Stomach (tissue), 8 donors: ENCODE measurements at regions not wholly inside any gene's neighbourhood (a gene's known extent, or its start where the extent isn't known, plus 50 kb on each side); places are given as distances from the start of the nearest gene placed in this dataset.
"Not testable (repeated sequence)": the region's sequence is repeated elsewhere in the genome, so short reads cannot be mapped to it uniquely, and the experiment has no call there.

Experiments used
- DNase-seq, 2 donors: peaks; one replicate each; pipeline versions ENCODE4 v3.0.0 to v3.0.0-alpha.2; 2013 to 2019
- H3K27ac ChIP-seq, 5 donors: fragments of 200-600 bp in 4 of 5; sonication (generic) in 4 of 5; one replicate each; pipeline ENCODE4 v1.5.1; 2013 to 2019; ENCODE audit warnings: mild to moderate bottlenecking in 1 of 5, moderate library complexity in 1 of 5
- H3K27me3 ChIP-seq, 3 donors: fragments of 200-600 bp; sonication (generic); one replicate each; pipeline ENCODE4 v1.5.1; 2017 to 2019; ENCODE audit warnings: mixed run types in 1 of 3
- H3K36me3 ChIP-seq, 4 donors: fragments of 200-600 bp; sonication (generic); 1 replicate in 3 of 4; 2 replicates in 1 of 4; pipeline ENCODE4 v1.5.1; 2016 to 2019
- H3K4me1 ChIP-seq, 4 donors: fragments of 200-600 bp; sonication (generic); one replicate each; pipeline ENCODE4 v1.5.1; 2016 to 2019
- H3K4me3 ChIP-seq, 4 donors: fragments of 200-600 bp; sonication (generic) in 3 of 4; one replicate each; pipeline ENCODE4 v1.5.1; 2016 to 2019; ENCODE audit warnings: mild to moderate bottlenecking in 1 of 4
- H3K9me3 ChIP-seq, 4 donors: fragments of 200-600 bp; sonication (generic); one replicate each; pipeline ENCODE4 v1.5.1; 2016 to 2019
- EP300 ChIP-seq: sonication (generic); formaldehyde crosslinking; IDR thresholded peaks from one replicate; pipeline ENCODE4 v1.6.1; 2017; ENCODE audit warnings: antibody characterized with exemption
- POLR2A ChIP-seq, 4 donors: fragments of 450-650 bp; IDR thresholded peaks; one replicate each; pipeline ENCODE4 v1.6.1; 2016; ENCODE audit warnings: antibody characterized with exemption in 4 of 4, control low read depth in 2 of 4, mild to moderate bottlenecking in 1 of 4, moderate library complexity in 1 of 4
- POLR2AphosphoS5 ChIP-seq, 3 donors: sonication (generic); formaldehyde crosslinking; IDR thresholded peaks; one replicate each; pipeline ENCODE4 v1.6.1; 2016; ENCODE audit warnings: antibody characterized with exemption in 3 of 3
- WGBS, 5 donors: extraction: QIAGEN DNeasy Blood & Tissue Kit in 3 of 5; methylation state at CpG; one replicate each; pipeline versions ENCODE4 v1.1.5 to v1.1.7; 2013 to 2018; 5-methylcytosine and 5-hydroxymethylcytosine counted together
- intact Hi-C: fragments of 100-400 bp; cut with DNase I; formaldehyde crosslinking; loops from one replicate; pipeline ENCODE4 v1.15.1; 2023; ENCODE audit warnings: low total_unique reads
- TF ChIP-seq, protein P1 (sequence below), 7 experiments: fragments of 450-650 bp in 4 of 7; fragments of 200-600 bp in 3 of 7; sonication (generic) in 3 of 7; IDR thresholded peaks; one replicate each; pipeline ENCODE4 v1.5.1; 2016 to 2019; ENCODE audit warnings: antibody characterized with exemption in 7 of 7, control low read depth in 2 of 7, mild to moderate bottlenecking in 1 of 7
- donor health status: healthy with polysubstance abuse.
- donor health status: Bipolar disorder and iron deficiency.
- donor health status: healthy.

DNA sequence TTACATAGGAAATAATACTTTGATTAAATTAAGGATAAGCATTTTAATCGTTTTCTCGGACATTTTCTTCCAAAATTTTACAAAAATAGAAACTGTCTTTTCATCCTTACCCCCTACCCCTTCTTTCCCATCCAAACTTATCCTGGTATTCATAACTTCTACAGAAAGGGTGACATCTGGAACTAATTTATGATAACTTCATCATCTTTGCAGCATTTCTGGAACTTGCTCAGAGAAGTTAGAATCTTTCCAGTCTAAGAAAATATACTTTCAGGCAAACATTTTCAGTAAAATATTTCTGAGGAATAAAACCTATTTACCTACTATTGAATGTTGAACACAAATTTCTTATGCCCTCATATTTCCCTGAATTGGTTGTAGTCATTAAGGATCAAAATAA lies 309.0 kb downstream of the MAN2A1 start:
- H3K27ac ChIP-seq: no peak overlapping the region
- no peak for DNase-seq
- TF ChIP-seq POLR2A (IDR thresholded peaks at IDR 0.05) (no peak), EP300 (no peak), POLR2AphosphoS5 (IDR thresholded peaks at IDR 0.05) (no peak)
- TF ChIP-seq, protein P1, sequence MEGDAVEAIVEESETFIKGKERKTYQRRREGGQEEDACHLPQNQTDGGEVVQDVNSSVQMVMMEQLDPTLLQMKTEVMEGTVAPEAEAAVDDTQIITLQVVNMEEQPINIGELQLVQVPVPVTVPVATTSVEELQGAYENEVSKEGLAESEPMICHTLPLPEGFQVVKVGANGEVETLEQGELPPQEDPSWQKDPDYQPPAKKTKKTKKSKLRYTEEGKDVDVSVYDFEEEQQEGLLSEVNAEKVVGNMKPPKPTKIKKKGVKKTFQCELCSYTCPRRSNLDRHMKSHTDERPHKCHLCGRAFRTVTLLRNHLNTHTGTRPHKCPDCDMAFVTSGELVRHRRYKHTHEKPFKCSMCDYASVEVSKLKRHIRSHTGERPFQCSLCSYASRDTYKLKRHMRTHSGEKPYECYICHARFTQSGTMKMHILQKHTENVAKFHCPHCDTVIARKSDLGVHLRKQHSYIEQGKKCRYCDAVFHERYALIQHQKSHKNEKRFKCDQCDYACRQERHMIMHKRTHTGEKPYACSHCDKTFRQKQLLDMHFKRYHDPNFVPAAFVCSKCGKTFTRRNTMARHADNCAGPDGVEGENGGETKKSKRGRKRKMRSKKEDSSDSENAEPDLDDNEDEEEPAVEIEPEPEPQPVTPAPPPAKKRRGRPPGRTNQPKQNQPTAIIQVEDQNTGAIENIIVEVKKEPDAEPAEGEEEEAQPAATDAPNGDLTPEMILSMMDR (IDR thresholded peaks at IDR 0.05): no peak
- no peaks in the 10 kb centered on the region for H3K27me3 ChIP-seq
- no peak overlapping the region for H3K4me3 ChIP-seq
- H3K4me1 ChIP-seq: peaks cover 0 to 22% (median 3%) of the 10 kb centered on the region in 4 donors
- H3K36me3 ChIP-seq: no peaks in the 10 kb centered on the region
- intact Hi-C loops: no loop called here
- 24 to 38% (median 28%) methylated on average over 2 of the region's 2 CpGs for WGBS, 5 donors
- no peaks in the 10 kb centered on the region for H3K9me3 ChIP-seq

DNA sequence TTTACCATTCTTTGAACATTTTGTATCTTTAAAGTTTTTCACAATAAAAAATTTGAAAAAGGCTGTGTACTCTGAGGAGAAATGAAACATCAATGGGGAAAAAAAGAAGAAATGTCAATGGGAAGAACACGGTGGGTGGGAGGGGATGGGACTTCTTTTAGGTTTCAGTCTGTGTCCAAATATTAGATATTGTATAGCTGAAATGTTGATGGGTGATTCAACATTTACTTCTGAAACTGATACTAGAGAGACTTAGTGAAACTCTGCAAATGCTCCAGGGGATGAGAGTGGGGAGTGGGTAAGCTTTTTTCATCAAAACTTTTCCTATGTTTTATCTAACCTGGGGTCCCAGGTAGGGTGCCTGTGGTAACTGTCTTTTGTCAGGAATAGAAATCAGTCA lies 311.9 kb downstream of the MAN2A1 start:
- intact Hi-C loops: no loop called here
- Histone ChIP-seq H3K4me3 (no peak overlapping the region), H3K27me3 (no peaks in the 10 kb centered on the region), H3K36me3 (no peaks in the 10 kb centered on the region), H3K9me3 (no peaks in the 10 kb centered on the region), H3K4me1 (peaks cover 0 to 22% (median 3%) of the 10 kb centered on the region in 4 donors), H3K27ac (peak overlapping the region in 2 of 5 donors; percentile 3 to 64)
- 81 to 91% (median 84%) methylated on average over 1 of the region's 1 CpG for WGBS, 5 donors
- DNase-seq: no peak
- no peak for TF ChIP-seq POLR2AphosphoS5 (IDR thresholded peaks at IDR 0.05)
- no peak for TF ChIP-seq EP300
- no peak for TF ChIP-seq POLR2A (IDR thresholded peaks at IDR 0.05)
- TF ChIP-seq, protein P1 (IDR thresholded peaks at IDR 0.05): no peak

DNA sequence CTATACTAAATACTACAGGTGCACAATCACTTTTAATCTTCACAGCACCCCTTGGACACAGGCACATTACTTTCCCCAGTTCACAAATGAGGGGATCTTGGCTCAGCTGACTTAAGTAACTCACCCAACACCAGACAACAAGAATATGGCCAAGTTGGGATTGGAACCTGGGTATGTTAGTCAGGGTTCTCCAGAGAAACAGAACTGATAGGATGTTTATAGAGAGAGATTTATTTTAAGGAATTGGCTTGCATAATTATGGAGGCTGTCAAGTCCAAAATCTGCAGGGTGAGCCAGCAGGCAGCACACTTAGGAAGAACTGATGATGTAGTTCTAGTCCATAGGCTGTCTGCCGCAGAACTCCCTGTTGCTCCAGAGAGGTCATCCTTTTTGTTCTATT lies 312.9 kb downstream of the MAN2A1 start:
- peak overlapping the region in 1 of 5 donors; percentile 7 for H3K27ac ChIP-seq
- H3K4me3 ChIP-seq: no peak overlapping the region
- intact Hi-C loops: no loop called here
- no peaks in the 10 kb centered on the region for H3K9me3 ChIP-seq
- no peaks in the 10 kb centered on the region for H3K27me3 ChIP-seq
- peak in 1 of 3 donors; percentile 11 for TF ChIP-seq POLR2AphosphoS5 (IDR thresholded peaks at IDR 0.05)
- TF ChIP-seq EP300: no peak
- DNase-seq: no peak
- 75 to 100% (median 94%) methylated on average over 1 of the region's 1 CpG for WGBS, 5 donors
- H3K36me3 ChIP-seq: no peaks in the 10 kb centered on the region
- peaks cover 0 to 22% (median 3%) of the 10 kb centered on the region in 4 donors for H3K4me1 ChIP-seq

DNA sequence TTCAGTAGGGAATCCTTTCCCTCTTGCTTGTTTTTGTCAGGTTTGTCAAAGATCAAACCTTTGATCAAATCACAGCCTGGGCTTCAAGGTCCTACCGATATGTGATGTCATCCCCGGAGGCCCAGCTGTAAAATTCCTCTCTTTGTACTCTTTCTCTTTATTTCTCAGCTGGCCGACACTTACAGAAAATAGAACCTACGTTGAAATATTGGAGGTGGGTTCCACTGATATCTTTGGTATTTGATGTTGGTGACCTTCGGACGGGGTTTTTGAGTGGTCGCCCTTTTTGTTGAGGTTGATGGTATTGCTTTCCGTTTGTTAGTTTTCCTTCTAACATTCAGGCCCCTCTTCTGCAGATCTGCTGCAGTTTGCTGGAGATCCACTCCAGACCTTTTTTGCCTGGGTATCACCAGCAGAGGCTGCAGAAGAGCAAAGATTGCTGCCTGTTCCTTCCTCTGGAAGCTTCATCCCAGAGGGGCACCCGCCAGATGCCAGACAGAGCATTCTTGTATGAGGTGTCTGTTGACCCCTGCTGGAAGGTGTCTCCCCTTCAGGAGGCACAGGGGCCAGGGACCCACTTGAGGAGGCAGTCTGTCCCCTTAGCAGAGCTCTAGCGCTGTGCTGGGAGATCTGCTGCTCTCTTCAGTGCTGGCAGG lies 316.3 kb downstream of the MAN2A1 start:
- DNase-seq, H3K9me3 ChIP-seq, H3K27me3 ChIP-seq, H3K36me3 ChIP-seq, H3K4me3 ChIP-seq, intact Hi-C loops, H3K27ac ChIP-seq, H3K4me1 ChIP-seq: not testable (repeated sequence)
- 86 to 91% (median 90%) methylated on average over 10 of the region's 10 CpGs for WGBS, 5 donors

GRCh38 chr5:110007101-110007500 lies 317.4 kb downstream of the MAN2A1 start:
- H3K4me3 ChIP-seq: no peak overlapping the region
- H3K4me1 ChIP-seq: peaks cover 0 to under 1% (median 0%) of the 10 kb centered on the region in 4 donors
- no peaks in the 10 kb centered on the region for H3K9me3 ChIP-seq
- TF ChIP-seq, protein P1 (IDR thresholded peaks at IDR 0.05): no peak
- TF ChIP-seq EP300 (no peak), POLR2A (IDR thresholded peaks at IDR 0.05) (no peak), POLR2AphosphoS5 (IDR thresholded peaks at IDR 0.05) (no peak)
- H3K27ac ChIP-seq: no peak overlapping the region
- H3K27me3 ChIP-seq: no peaks in the 10 kb centered on the region
- no peaks in the 10 kb centered on the region for H3K36me3 ChIP-seq
- no peak for DNase-seq
- intact Hi-C loops: no loop called here
